Chondrocyte (in vitro differentiated cells): ENCODE measurements at regions not wholly inside any gene's neighbourhood (a gene's known extent, or its start where the extent isn't known, plus 50 kb on each side); places are given as distances from the start of the nearest gene placed in this dataset.

Experiments used
- DNase-seq: peaks from one replicate; pipeline ENCODE4 v3.0.0; 2021; ENCODE audit warnings: mixed read lengths, low spot score
- H3K27ac Mint-ChIP-seq: one replicate; pipeline ENCODE4 v1.8.0; 2021; ENCODE audit warnings: mild to moderate bottlenecking, moderate library complexity, mixed read lengths; ENCODE audit not compliant: unreplicated experiment
- H3K27me3 Mint-ChIP-seq: 2 replicates; pipeline ENCODE4 v1.8.0; 2021; ENCODE audit warnings: low read depth, mixed read lengths
- H3K36me3 Mint-ChIP-seq: 2 replicates; pipeline ENCODE4 v1.8.0; 2021; ENCODE audit warnings: low read depth, mixed read lengths
- H3K4me1 Mint-ChIP-seq: 2 replicates; pipeline ENCODE4 v1.8.0; 2021; ENCODE audit warnings: low read depth, mild to moderate bottlenecking, mixed read lengths
- H3K4me3 Mint-ChIP-seq: one replicate; pipeline ENCODE4 v1.8.0; 2021; ENCODE audit warnings: mild to moderate bottlenecking, moderate library complexity, mixed read lengths; ENCODE audit not compliant: unreplicated experiment
- H3K9me3 Mint-ChIP-seq: 2 replicates; pipeline ENCODE4 v1.8.0; 2021; ENCODE audit warnings: low read depth, mixed read lengths
- CTCF ChIP-seq: fragments of 200-600 bp; sonication (generic); IDR thresholded peaks from 2 replicates; pipeline ENCODE4 v1.5.0; 2021; ENCODE audit warnings: antibody characterized with exemption, mild to moderate bottlenecking, moderate library complexity

GRCh38 chr15:23846218-23846617 lies 159.1 kb upstream of the NDN start:
- no peak for DNase-seq
- H3K27ac Mint-ChIP-seq: no peak overlapping the region
- no peaks in the 10 kb centered on the region for H3K36me3 Mint-ChIP-seq
- TF ChIP-seq CTCF: no peak
- H3K4me1 Mint-ChIP-seq: no peaks in the 10 kb centered on the region
- H3K4me3 Mint-ChIP-seq: no peak overlapping the region
- peaks cover 34% of the 10 kb centered on the region for H3K9me3 Mint-ChIP-seq
- no peaks in the 10 kb centered on the region for H3K27me3 Mint-ChIP-seq

GRCh38 chr15:23850666-23851065 lies 163.6 kb upstream of the NDN start:
- H3K4me1 Mint-ChIP-seq: no peaks in the 10 kb centered on the region
- no peak overlapping the region for H3K4me3 Mint-ChIP-seq
- no peak for DNase-seq
- no peak for TF ChIP-seq CTCF
- H3K27me3 Mint-ChIP-seq: peaks cover 2% of the 10 kb centered on the region
- no peaks in the 10 kb centered on the region for H3K36me3 Mint-ChIP-seq
- no peak overlapping the region for H3K27ac Mint-ChIP-seq
- H3K9me3 Mint-ChIP-seq: peaks cover 11% of the 10 kb centered on the region

- no peak overlapping the region for H3K4me3 Mint-ChIP-seq
- H3K27ac Mint-ChIP-seq: no peak overlapping the region
- H3K27me3 Mint-ChIP-seq: peaks cover 2% of the 10 kb centered on the region
- TF ChIP-seq CTCF: no peak
- H3K36me3 Mint-ChIP-seq: no peaks in the 10 kb centered on the region
- no peaks in the 10 kb centered on the region for H3K4me1 Mint-ChIP-seq
- DNase-seq: no peak
- peaks cover 11% of the 10 kb centered on the region for H3K9me3 Mint-ChIP-seq
These were observed 164.8 kb upstream of the NDN start for GRCh38 chr15:23851921-23852320.

DNA sequence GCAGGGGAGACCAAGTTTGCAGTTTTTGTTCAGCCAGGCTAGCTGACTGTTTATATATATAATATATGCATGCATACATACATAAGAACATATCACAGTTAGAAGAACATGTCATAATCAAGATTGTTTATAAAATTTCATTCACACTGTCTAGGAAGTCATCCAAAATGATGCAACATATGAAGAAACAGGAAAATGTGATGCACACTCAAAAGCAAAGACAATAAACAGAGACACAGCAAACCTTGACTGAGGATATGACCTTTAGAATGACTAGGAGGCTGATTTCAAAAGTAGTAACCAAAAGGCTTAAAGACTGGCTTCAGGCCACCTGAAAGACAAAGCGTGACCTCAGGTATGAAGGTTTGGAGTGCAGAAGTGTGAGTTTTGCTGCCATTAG lies 166.2 kb upstream of the NDN start:
- Mint-ChIP-seq H3K27me3 (peaks cover 4% of the 10 kb centered on the region), H3K4me1 (no peaks in the 10 kb centered on the region), H3K4me3 (no peak overlapping the region), H3K27ac (no peak overlapping the region), H3K9me3 (peaks cover 9% of the 10 kb centered on the region), H3K36me3 (no peaks in the 10 kb centered on the region)
- no peak for TF ChIP-seq CTCF
- DNase-seq: no peak

GRCh38 chr15:23854203-23854911 lies 167.3 kb upstream of the NDN start:
- peaks cover 2% of the 10 kb centered on the region for H3K9me3 Mint-ChIP-seq
- H3K27me3 Mint-ChIP-seq: peaks cover 4% of the 10 kb centered on the region
- H3K27ac Mint-ChIP-seq: no peak overlapping the region
- no peak for DNase-seq
- TF ChIP-seq CTCF: no peak
- H3K4me3 Mint-ChIP-seq: no peak overlapping the region
- H3K36me3 Mint-ChIP-seq: no peaks in the 10 kb centered on the region
- no peaks in the 10 kb centered on the region for H3K4me1 Mint-ChIP-seq
